K562 (cell line): ENCODE measurements at regions not wholly inside any gene's neighbourhood (a gene's known extent, or its start where the extent isn't known, plus 50 kb on each side); places are given as distances from the start of the nearest gene placed in this dataset.

Experiments used
- ATAC-seq: fragments of 200-7000 bp; cut with Tn5 transposase; 3 replicates; pipeline ENCODE4 v1.9.1; 2020; ENCODE audit warnings: moderate library complexity
- BruUV-seq: library from RNA; stranded (reverse); fragments of 400-500 nt; replicated peaks from 2 replicates; lab custom pipeline; 2021; lab: Mats Ljungman, UMichigan
- CTCF ChIA-PET: fragments of 300-600 bp; formaldehyde crosslinking; extraction: SDS; loops from one replicate; lab custom pipeline; 2021; ENCODE audit warnings: low intra/inter-chr PET ratio; lab: Yijun Ruan, JAX
- POLR2A ChIA-PET: fragments of 300-600, 350-650 bp; sonication (Branson Sonifier 250); formaldehyde crosslinking; extraction: SDS; loops from one replicate; lab custom pipeline; 2021; ENCODE audit warnings: antibody characterized with exemption, inconsistent platforms; lab: Yijun Ruan, JAX
- DNase-seq, 4 experiments: peaks; one replicate each; pipeline versions ENCODE4 v3.0.0 to v3.0.0-alpha.2; 2011 to 2018; ENCODE audit warnings: low spot score in 3 of 4, mixed read lengths in 3 of 4; ENCODE audit errors: extremely low read depth in 1 of 4
- FAIRE-seq: peaks from 2 replicates; lab custom pipeline; 2011; peaks lifted over from hg19 to GRCh38; lab: Jason Lieb, UNC
- H2AFZ ChIP-seq: 2 replicates; pipeline ENCODE4 v1.6.0; 2011; ENCODE audit warnings: low read depth, low read length, control low read depth, inconsistent platforms
- H3K27ac ChIP-seq: fragments of 200-600 bp; 3 replicates; pipeline ENCODE4 v1.8.0; 2011; ENCODE audit warnings: low read depth, mild to moderate bottlenecking, control low read depth, inconsistent platforms, low read length, moderate library complexity, mixed read lengths; ENCODE audit errors: extremely low read depth
- H3K27me3 ChIP-seq, 2 experiments: fragments of 300-600 bp in 1 of 2; 2 replicates in 1 of 2; 3 replicates in 1 of 2; pipeline versions ENCODE4 v1.6.0 to v1.8.0; 2011; ENCODE audit warnings: inconsistent platforms in 2 of 2, low read length in 2 of 2, mild to moderate bottlenecking in 1 of 2, mixed read lengths in 1 of 2, moderate library complexity in 1 of 2; ENCODE audit not compliant: control insufficient read depth in 2 of 2, insufficient read depth in 2 of 2
- H3K36me3 ChIP-seq: fragments of 300-600 bp; 3 replicates; pipeline ENCODE4 v1.8.0; 2011; ENCODE audit warnings: mild to moderate bottlenecking, low read length, inconsistent platforms; ENCODE audit not compliant: control insufficient read depth, insufficient read depth
- H3K4me1 ChIP-seq, 2 experiments: fragments of 200-600 bp in 1 of 2; replicated peaks in 1 of 2; 2 replicates in 1 of 2; 3 replicates in 1 of 2; pipeline versions ENCODE4 v1.5.1 to v1.8.0; 2011; ENCODE audit warnings: inconsistent platforms in 2 of 2, low read length in 2 of 2, mild to moderate bottlenecking in 1 of 2, mixed read lengths in 1 of 2, moderate library complexity in 1 of 2; ENCODE audit not compliant: control insufficient read depth in 2 of 2, insufficient read depth in 2 of 2
- H3K4me2 ChIP-seq: 2 replicates; pipeline ENCODE4 v1.6.1; 2011; ENCODE audit warnings: low read length, control low read depth, inconsistent platforms, mixed read lengths; ENCODE audit not compliant: insufficient read depth
- H3K4me3 ChIP-seq: fragments of 200-600 bp; sonication (generic), shearing (Covaris generic); 2 replicates; pipeline ENCODE4 v1.5.1; 2016; ENCODE audit warnings: control low read depth, inconsistent platforms
- H3K79me2 ChIP-seq: fragments of 200-600 bp; 3 replicates; pipeline ENCODE4 v1.8.0; 2011; ENCODE audit warnings: low read length, inconsistent platforms; ENCODE audit not compliant: control insufficient read depth, insufficient read depth
- H3K9ac ChIP-seq, 2 experiments: 2 replicates each; pipeline versions ENCODE4 v1.6.0 to v1.6.1; 2011; ENCODE audit warnings: low read depth in 2 of 2, low read length in 2 of 2, control low read depth in 1 of 2, inconsistent platforms in 1 of 2, mild to moderate bottlenecking in 1 of 2, mixed read lengths in 1 of 2; ENCODE audit not compliant: insufficient read depth in 1 of 2
- H3K9me1 ChIP-seq: one replicate; pipeline ENCODE4 v1.6.0; 2011; ENCODE audit warnings: inconsistent platforms, mild to moderate bottlenecking, low read length, moderate library complexity; ENCODE audit not compliant: control insufficient read depth, insufficient read depth
- H3K9me3 ChIP-seq: replicated peaks from 2 replicates; pipeline ENCODE4 v1.5.1; 2011; ENCODE audit warnings: low read depth, low read length, inconsistent platforms; ENCODE audit not compliant: control insufficient read depth, insufficient read depth
- H4K20me1 ChIP-seq: replicated peaks from 2 replicates; pipeline ENCODE4 v1.6.1; 2011; ENCODE audit warnings: low read length, inconsistent platforms, mixed read lengths; ENCODE audit not compliant: control insufficient read depth, insufficient read depth
- BRCA1 ChIP-seq, 2 experiments: fragments of 450-650 bp in 1 of 2; sonication (generic) in 1 of 2; formaldehyde crosslinking in 1 of 2; IDR thresholded peaks; 2 replicates each; pipeline versions ENCODE4 v1.5.0 to v1.6.1; 2017 to 2020; ENCODE audit warnings: mild to moderate bottlenecking in 1 of 2, missing genetic modification reagents in 1 of 2
- CTCF ChIP-seq, 3 experiments: IDR thresholded peaks in 2 of 3; conservative IDR thresholded peaks in 1 of 3; 2 replicates each; pipeline ENCODE4 v1.5.1; 2011 to 2012; ENCODE audit warnings: low read length in 3 of 3, mild to moderate bottlenecking in 3 of 3, control low read depth in 2 of 3, improper control_type of control experiment in 1 of 3, inconsistent platforms in 1 of 3, low read depth in 1 of 3, mixed read lengths in 1 of 3, moderate library complexity in 1 of 3; ENCODE audit not compliant: insufficient read depth in 2 of 3
- OTX1 ChIP-seq: fragments of 450-650 bp; formaldehyde crosslinking; IDR thresholded peaks from 2 replicates; pipeline ENCODE4 v1.4.0; 2022; ENCODE audit warnings: mild to moderate bottlenecking
- POLR3A ChIP-seq: IDR thresholded peaks from 2 replicates; pipeline ENCODE4 v1.6.1; 2011; ENCODE audit warnings: borderline replicate concordance, mild to moderate bottlenecking, moderate library complexity; ENCODE audit not compliant: insufficient read length, insufficient read depth; ENCODE audit errors: extremely low read depth
- PRPF4 ChIP-seq: fragments of 200-400 bp; formaldehyde crosslinking; IDR thresholded peaks from one replicate; pipeline ENCODE4 v1.6.1; 2017; ENCODE audit warnings: low read length, low read depth, mild to moderate bottlenecking; ENCODE audit not compliant: insufficient read depth, poor library complexity, severe bottlenecking
- SMAD2 ChIP-seq: fragments of 150-350 bp; IDR thresholded peaks from 2 replicates; pipeline ENCODE4 v1.6.1; 2014; ENCODE audit warnings: low read depth, mild to moderate bottlenecking, low read length
- SRSF7 ChIP-seq: fragments of 200-400 bp; formaldehyde crosslinking; optimal IDR thresholded peaks from 2 replicates; pipeline ENCODE3; 2017; ENCODE audit warnings: mild to moderate bottlenecking, low read depth, low read length
- ZBTB34 ChIP-seq: fragments of 250-450 bp; sonication (Bioruptor Pico); IDR thresholded peaks from 2 replicates; pipeline ENCODE4 v1.8.0; 2021; ENCODE audit warnings: mild to moderate bottlenecking, moderate library complexity
- ZNF347 ChIP-seq: fragments of 450-650 bp; formaldehyde crosslinking; IDR thresholded peaks from 2 replicates; pipeline ENCODE4 v1.4.0; 2020; ENCODE audit warnings: low read depth, mild to moderate bottlenecking, moderate library complexity
- WGBS: fragments of 100-300 bp; shearing (Covaris generic); methylation state at CpG from one replicate; pipeline ENCODE4 v1.1.6; 2016; ENCODE audit warnings: low coverage, mixed read lengths; ENCODE audit not compliant: insufficient coverage; ENCODE audit errors: missing lambda C conversion rate; 5-methylcytosine and 5-hydroxymethylcytosine counted together
- in situ Hi-C: fragments of 300-500 bp; cut with MboI; formaldehyde crosslinking; loops from 4 replicates; pipeline ENCODE4 v1.15.0; 2018; ENCODE audit warnings: inconsistent platforms, mixed read lengths
- intact Hi-C: fragments of 100-400 bp; cut with micrococcal nuclease; formaldehyde crosslinking; loops from 2 replicates; pipeline ENCODE4 v1.14.2; 2022

GRCh38 chr2:15714002-15714401 is 122.3 kb downstream of the DDX1 start (continued):
- no peak for TF ChIP-seq POLR3A
- no peak for TF ChIP-seq SMAD2
- no peak for TF ChIP-seq OTX1 (CRISPR knock-in tag)
- no peak for TF ChIP-seq BRCA1 (IDR thresholded peaks at IDR 0.05)
- TF ChIP-seq BRCA1 (CRISPR knock-in tag; IDR thresholded peaks at IDR 0.05): no peak

DNA sequence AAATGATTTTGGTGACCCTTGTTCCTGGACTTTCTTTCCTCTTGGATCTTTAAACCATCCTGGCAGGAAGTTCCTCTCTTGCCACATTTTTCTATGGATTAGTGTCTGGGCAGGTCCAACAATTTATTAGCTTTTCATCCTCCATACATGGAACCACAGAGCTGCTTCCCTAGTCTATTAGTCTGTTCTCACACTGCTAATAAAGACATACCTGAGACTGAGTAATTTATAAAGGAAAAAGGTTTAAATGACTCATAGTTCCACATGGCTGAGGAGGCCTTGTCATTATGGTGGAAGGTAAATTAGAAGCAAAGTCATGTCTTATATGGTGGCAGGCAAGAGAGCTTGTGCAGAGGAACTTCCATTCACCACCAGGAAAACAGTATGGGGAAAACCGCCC is 122.9 kb downstream of the DDX1 start:
- no peak overlapping the region for H3K9ac ChIP-seq
- BruUV-seq: no TSS peak
- H3K27me3 ChIP-seq: peaks cover 21 to 49% of the 10 kb centered on the region in 2 experiments; a peak in 4 of 5 replicates
- H3K9me3 ChIP-seq: no peaks in the 10 kb centered on the region
- 0% methylated on average over 1 of the region's 1 CpG for WGBS
- ATAC-seq: no peak
- H3K4me1 ChIP-seq: no peaks in the 10 kb centered on the region
- H3K79me2 ChIP-seq: no peaks in the 10 kb centered on the region
- in situ Hi-C loops (no loop called here), intact Hi-C loops (no loop called here)
- 0 out of 2 replicates have a peak, but pooled peaks cover 4% of the 10 kb centered on the region for H4K20me1 ChIP-seq
- no peak for FAIRE-seq
- H3K27ac ChIP-seq: no peak overlapping the region
- no peaks in the 10 kb centered on the region for H3K9me1 ChIP-seq
- no peaks in the 10 kb centered on the region for H3K36me3 ChIP-seq
- CTCF ChIA-PET: no interaction called here
- no peak overlapping the region for H2AFZ ChIP-seq
- no peak for DNase-seq
- POLR2A ChIA-PET: interaction anchor here (0.7 kb wide), 1 partner anchor 85 kb away, joined by 3 read pairs; no protein-coding TSS in a partner anchor
- H3K4me2 ChIP-seq: no peak overlapping the region
- no peak for TF ChIP-seq SRSF7
- no peak for TF ChIP-seq ZNF347 (CRISPR knock-in tag)
- TF ChIP-seq PRPF4: no peak
- no peak for TF ChIP-seq ZBTB34 (CRISPR knock-in tag)
- no peak for TF ChIP-seq CTCF (IDR thresholded peaks at IDR 0.05 in 2 of 3, conservative IDR thresholded peaks at IDR 0.05 in 1 of 3; ENCODE audit: insufficient read depth in 2 of 3, low read depth in 1 of 3, low read length in 3 of 3)
- no peak overlapping the region for H3K4me3 ChIP-seq
